Loucy (cell line): ENCODE measurements at regions not wholly inside any gene's neighbourhood (a gene's known extent, or its start where the extent isn't known, plus 50 kb on each side); places are given as distances from the start of the nearest gene placed in this dataset.

ENCODE experiments used
- H2AFZ ChIP-seq: fragments of 200-600 bp; sonication (generic); 2 replicates; pipeline ENCODE4 v1.6.0; 2016; ENCODE audit warnings: antibody characterized with exemption, mild to moderate bottlenecking, low read length, moderate library complexity
- H3F3A ChIP-seq: fragments of 200-600 bp; 2 replicates; pipeline ENCODE4 v1.6.0; 2016; ENCODE audit warnings: antibody characterized with exemption, low read depth, mild to moderate bottlenecking
- H3K27me3 ChIP-seq: fragments of 200-600 bp; sonication (generic); 2 replicates; pipeline ENCODE4 v1.6.1; 2014; ENCODE audit warnings: low read length, mild to moderate bottlenecking; ENCODE audit not compliant: insufficient read depth, poor library complexity, severe bottlenecking
- H3K36me3 ChIP-seq: fragments of 200-600 bp; sonication (generic); 2 replicates; pipeline ENCODE4 v1.6.1; 2016; ENCODE audit warnings: low read length; ENCODE audit not compliant: insufficient read depth
- H3K4me1 ChIP-seq: fragments of 200-600 bp; sonication (generic); 2 replicates; pipeline ENCODE4 v1.5.1; 2014; ENCODE audit warnings: low read length, mild to moderate bottlenecking; ENCODE audit not compliant: insufficient read depth, poor library complexity, severe bottlenecking
- H3K4me2 ChIP-seq: fragments of 200-600 bp; sonication (generic); 2 replicates; pipeline ENCODE4 v1.6.0; 2014; ENCODE audit warnings: antibody characterized with exemption, low read length, low read depth, mild to moderate bottlenecking; ENCODE audit not compliant: poor library complexity, severe bottlenecking
- H3K4me3 ChIP-seq: fragments of 200-600 bp; sonication (generic); 2 replicates; pipeline ENCODE4 v1.5.1; 2014; ENCODE audit warnings: low read length, mild to moderate bottlenecking, mixed read lengths; ENCODE audit not compliant: poor library complexity, severe bottlenecking
- H3K79me2 ChIP-seq: fragments of 200-600 bp; sonication (generic); 2 replicates; pipeline ENCODE4 v1.6.1; 2014; ENCODE audit warnings: low read length; ENCODE audit not compliant: insufficient read depth
- H3K9ac ChIP-seq: fragments of 200-600 bp; sonication (generic); 2 replicates; pipeline ENCODE4 v1.6.0; 2014; ENCODE audit warnings: mild to moderate bottlenecking, low read depth, low read length, moderate library complexity; ENCODE audit not compliant: poor library complexity, severe bottlenecking
- H3K9me2 ChIP-seq: fragments of 200-600 bp; sonication (generic); replicated peaks from 2 replicates; pipeline ENCODE4 v1.6.1; 2016; ENCODE audit warnings: low read depth, low read length, mixed read lengths
- H3K9me3 ChIP-seq: fragments of 200-600 bp; sonication (generic); 2 replicates; pipeline ENCODE4 v1.6.1; 2014; ENCODE audit warnings: mild to moderate bottlenecking, antibody characterized with exemption, low read length, low read depth; ENCODE audit not compliant: insufficient read depth
- H4K20me1 ChIP-seq: fragments of 200-600 bp; sonication (generic); 2 replicates; pipeline ENCODE4 v1.6.0; 2014; ENCODE audit warnings: antibody characterized with exemption, low read length, mild to moderate bottlenecking; ENCODE audit not compliant: insufficient read depth, poor library complexity, severe bottlenecking
- EZH2phosphoT487 ChIP-seq: fragments of 200-600 bp; IDR thresholded peaks from 2 replicates; pipeline ENCODE4 v1.6.1; 2018; ENCODE audit warnings: antibody characterized with exemption, mild to moderate bottlenecking, moderate library complexity, borderline replicate concordance
- TF ChIP-seq, protein P1 (sequence below): fragments of 200-600 bp; sonication (generic); conservative IDR thresholded peaks from 2 replicates; pipeline ENCODE4 v1.5.1; 2014; ENCODE audit warnings: mild to moderate bottlenecking, antibody characterized with exemption, low read length

DNA sequence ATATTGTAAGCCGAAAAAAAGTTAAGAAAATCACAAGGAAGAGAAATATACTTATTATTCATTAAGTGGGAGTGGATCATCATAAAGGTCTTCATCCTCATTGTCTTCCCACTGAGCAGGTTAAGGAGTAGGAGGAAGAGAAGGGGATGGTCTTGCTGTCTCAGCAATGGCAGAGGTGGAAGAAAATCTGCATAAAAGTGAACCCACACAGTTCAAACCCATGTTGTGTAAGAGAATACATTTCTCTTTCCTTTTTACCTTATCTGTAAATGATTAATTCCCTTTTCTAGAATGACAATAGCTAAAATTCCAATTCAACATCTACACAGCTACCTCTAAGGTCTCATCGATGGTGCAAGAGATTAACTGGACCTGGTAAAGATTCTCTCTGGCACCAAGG lies 904.6 kb downstream of the EPHA3 start:
- Histone ChIP-seq H3K9me3 (no peaks in the 10 kb centered on the region), H3K36me3 (no peaks in the 10 kb centered on the region), H3K4me2 (no peak overlapping the region), H3F3A (no peaks in the 10 kb centered on the region), H3K9ac (no peak overlapping the region), H4K20me1 (no peaks in the 10 kb centered on the region), H3K9me2 (no peaks in the 10 kb centered on the region), H3K4me3 (no peak overlapping the region), H3K79me2 (no peaks in the 10 kb centered on the region), H3K27me3 (no peaks in the 10 kb centered on the region), H3K4me1 (no peaks in the 10 kb centered on the region), H2AFZ (no peak overlapping the region)
- no peak for TF ChIP-seq EZH2phosphoT487
- TF ChIP-seq, protein P1, sequence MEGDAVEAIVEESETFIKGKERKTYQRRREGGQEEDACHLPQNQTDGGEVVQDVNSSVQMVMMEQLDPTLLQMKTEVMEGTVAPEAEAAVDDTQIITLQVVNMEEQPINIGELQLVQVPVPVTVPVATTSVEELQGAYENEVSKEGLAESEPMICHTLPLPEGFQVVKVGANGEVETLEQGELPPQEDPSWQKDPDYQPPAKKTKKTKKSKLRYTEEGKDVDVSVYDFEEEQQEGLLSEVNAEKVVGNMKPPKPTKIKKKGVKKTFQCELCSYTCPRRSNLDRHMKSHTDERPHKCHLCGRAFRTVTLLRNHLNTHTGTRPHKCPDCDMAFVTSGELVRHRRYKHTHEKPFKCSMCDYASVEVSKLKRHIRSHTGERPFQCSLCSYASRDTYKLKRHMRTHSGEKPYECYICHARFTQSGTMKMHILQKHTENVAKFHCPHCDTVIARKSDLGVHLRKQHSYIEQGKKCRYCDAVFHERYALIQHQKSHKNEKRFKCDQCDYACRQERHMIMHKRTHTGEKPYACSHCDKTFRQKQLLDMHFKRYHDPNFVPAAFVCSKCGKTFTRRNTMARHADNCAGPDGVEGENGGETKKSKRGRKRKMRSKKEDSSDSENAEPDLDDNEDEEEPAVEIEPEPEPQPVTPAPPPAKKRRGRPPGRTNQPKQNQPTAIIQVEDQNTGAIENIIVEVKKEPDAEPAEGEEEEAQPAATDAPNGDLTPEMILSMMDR, result no peak

DNA sequence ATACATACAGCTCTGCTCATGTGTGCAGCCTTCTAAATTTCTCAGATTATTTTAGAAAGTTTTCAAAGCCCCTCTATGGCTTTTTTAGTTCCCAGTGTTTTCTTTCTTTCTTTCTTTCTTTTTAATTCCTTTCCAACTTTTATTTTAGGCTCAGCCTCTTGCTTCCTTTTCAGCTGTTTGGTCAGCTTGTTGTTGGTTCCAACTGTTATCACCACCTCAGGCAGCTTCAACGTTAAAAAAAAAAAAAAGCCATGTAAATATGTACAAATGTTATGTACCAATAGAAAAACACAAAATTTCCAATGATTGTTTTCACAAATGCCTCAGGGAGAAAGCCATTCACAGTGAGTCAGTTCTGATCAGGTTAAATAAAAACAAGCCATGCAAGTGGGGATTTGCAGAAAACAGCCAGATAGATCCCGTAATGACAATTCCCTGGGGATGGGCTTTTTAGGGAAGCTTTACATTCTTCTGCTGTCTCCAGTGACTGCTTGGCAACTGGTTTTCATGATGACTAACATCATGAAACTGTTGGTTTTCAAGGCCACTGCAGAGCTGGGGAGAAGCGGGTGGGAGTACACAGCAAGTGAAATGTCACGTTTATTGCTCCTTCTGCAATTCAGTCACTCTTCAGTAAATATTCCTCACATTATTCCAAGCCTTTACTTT lies 908.4 kb downstream of the EPHA3 start:
- Histone ChIP-seq H3F3A (no peaks in the 10 kb centered on the region), H3K27me3 (no peaks in the 10 kb centered on the region), H4K20me1 (no peaks in the 10 kb centered on the region), H3K4me2 (no peak overlapping the region), H3K4me3 (no peak overlapping the region), H3K4me1 (no peaks in the 10 kb centered on the region), H3K9me3 (no peaks in the 10 kb centered on the region), H3K79me2 (no peaks in the 10 kb centered on the region), H2AFZ (no peak overlapping the region), H3K36me3 (no peaks in the 10 kb centered on the region), H3K9me2 (no peaks in the 10 kb centered on the region), H3K9ac (no peak overlapping the region)
- no peak for TF ChIP-seq EZH2phosphoT487
- TF ChIP-seq, protein P1, result no peak

DNA sequence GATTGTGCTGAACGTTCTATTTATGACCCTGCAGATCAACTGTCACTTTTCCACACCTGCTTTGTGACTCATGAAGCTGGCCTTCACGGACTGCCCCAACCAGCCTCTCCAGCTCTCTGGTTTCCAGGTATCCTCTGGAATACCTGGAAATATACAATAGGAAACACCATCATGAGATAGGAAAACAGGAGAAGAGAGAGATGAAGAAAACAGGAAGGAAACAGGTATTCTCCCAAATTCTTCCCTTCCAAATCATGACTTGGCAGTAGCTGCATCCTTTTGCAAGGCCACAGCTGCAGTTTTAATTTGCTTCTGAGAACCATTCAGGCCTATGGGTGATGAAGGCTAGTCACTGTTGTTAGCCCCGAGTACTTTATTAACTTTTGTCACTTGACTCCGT lies 909.1 kb downstream of the EPHA3 start:
- H3K9ac ChIP-seq, result no peak overlapping the region
- H4K20me1 ChIP-seq, result no peaks in the 10 kb centered on the region
- H3K4me1 ChIP-seq, result no peaks in the 10 kb centered on the region
- no peaks in the 10 kb centered on the region for H3K9me3 ChIP-seq
- no peaks in the 10 kb centered on the region for H3F3A ChIP-seq
- no peak overlapping the region for H3K4me2 ChIP-seq
- TF ChIP-seq, protein P1, result no peak
- TF ChIP-seq EZH2phosphoT487, result no peak
- H3K9me2 ChIP-seq, result no peaks in the 10 kb centered on the region
- no peaks in the 10 kb centered on the region for H3K36me3 ChIP-seq
- no peak overlapping the region for H3K4me3 ChIP-seq
- H2AFZ ChIP-seq, result no peak overlapping the region
- H3K79me2 ChIP-seq, result no peaks in the 10 kb centered on the region
- H3K27me3 ChIP-seq, result no peaks in the 10 kb centered on the region
